ENCODE measurements at regions not wholly inside any gene's neighbourhood (a gene's known extent, or its start where the extent isn't known, plus 50 kb on each side); places are given as distances from the start of the nearest gene placed in this dataset.

DNA sequence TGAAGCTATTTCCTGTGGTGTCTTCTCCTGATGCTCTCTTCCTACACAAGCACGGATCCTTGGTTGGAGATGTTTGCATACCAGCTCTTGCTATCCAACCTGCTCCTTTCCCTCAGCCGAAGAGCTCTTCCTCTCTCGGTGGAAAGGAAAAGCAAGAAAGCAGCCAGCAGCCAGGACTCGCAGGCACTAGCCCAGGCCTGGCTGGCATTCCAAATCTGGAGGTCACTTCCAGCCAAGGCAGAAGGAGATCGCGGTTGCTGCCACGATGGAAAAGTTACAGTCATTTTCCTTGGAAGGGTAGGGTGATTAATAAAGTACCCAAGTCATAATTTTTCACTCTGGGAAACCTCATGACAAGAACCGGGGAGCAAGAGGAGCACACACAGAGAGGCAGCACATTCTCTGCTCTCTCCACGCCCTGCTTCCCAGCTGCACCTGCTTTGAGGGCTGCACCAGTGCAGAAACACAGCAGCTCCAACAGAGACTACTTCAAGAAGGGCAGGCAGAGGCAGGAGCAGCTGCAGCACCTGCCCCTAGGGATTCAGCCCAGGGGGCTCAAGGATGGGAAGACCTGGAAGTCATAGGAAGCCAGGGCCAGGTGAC lies 399.3 kb downstream of the CADM1 start:
- no peaks in the 10 kb centered on the region for H3K79me2 ChIP-seq (ENCODE audit: insufficient read depth, low read length)
- TF ChIP-seq EZH2phosphoT487 (conservative IDR thresholded peaks at IDR 0.05; ENCODE audit: low read length), result no peak
- TF ChIP-seq, protein P1, sequence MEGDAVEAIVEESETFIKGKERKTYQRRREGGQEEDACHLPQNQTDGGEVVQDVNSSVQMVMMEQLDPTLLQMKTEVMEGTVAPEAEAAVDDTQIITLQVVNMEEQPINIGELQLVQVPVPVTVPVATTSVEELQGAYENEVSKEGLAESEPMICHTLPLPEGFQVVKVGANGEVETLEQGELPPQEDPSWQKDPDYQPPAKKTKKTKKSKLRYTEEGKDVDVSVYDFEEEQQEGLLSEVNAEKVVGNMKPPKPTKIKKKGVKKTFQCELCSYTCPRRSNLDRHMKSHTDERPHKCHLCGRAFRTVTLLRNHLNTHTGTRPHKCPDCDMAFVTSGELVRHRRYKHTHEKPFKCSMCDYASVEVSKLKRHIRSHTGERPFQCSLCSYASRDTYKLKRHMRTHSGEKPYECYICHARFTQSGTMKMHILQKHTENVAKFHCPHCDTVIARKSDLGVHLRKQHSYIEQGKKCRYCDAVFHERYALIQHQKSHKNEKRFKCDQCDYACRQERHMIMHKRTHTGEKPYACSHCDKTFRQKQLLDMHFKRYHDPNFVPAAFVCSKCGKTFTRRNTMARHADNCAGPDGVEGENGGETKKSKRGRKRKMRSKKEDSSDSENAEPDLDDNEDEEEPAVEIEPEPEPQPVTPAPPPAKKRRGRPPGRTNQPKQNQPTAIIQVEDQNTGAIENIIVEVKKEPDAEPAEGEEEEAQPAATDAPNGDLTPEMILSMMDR (IDR thresholded peaks at IDR 0.05; ENCODE audit: insufficient read depth, low read length, poor library complexity, severe bottlenecking), result no peak
- H3K27me3 ChIP-seq (ENCODE audit: low read length), result no peaks in the 10 kb centered on the region
- no peak overlapping the region for H3K27ac ChIP-seq (ENCODE audit: low read depth, low read length)
- H3F3A ChIP-seq (ENCODE audit: insufficient read depth), result no peaks in the 10 kb centered on the region
- H3K36me3 ChIP-seq (ENCODE audit: low read length), result no peaks in the 10 kb centered on the region
- H3K4me2 ChIP-seq (ENCODE audit: low read depth, low read length, poor library complexity, severe bottlenecking), result no peak overlapping the region
- H3K9me3 ChIP-seq (ENCODE audit: insufficient read depth, low read length), result no peaks in the 10 kb centered on the region
- no peaks in the 10 kb centered on the region for H3K9me2 ChIP-seq (replicated peaks; ENCODE audit: insufficient read depth, low read length)
- H3K9ac ChIP-seq (ENCODE audit: low read length), result no peak overlapping the region
- no peak overlapping the region for H3K4me3 ChIP-seq (ENCODE audit: insufficient read depth, low read length, poor library complexity, severe bottlenecking)
- H4K20me1 ChIP-seq (ENCODE audit: low read depth, low read length), result no peaks in the 10 kb centered on the region
- H2AFZ ChIP-seq (ENCODE audit: low read depth, low read length, severe bottlenecking), result no peak overlapping the region

DNA sequence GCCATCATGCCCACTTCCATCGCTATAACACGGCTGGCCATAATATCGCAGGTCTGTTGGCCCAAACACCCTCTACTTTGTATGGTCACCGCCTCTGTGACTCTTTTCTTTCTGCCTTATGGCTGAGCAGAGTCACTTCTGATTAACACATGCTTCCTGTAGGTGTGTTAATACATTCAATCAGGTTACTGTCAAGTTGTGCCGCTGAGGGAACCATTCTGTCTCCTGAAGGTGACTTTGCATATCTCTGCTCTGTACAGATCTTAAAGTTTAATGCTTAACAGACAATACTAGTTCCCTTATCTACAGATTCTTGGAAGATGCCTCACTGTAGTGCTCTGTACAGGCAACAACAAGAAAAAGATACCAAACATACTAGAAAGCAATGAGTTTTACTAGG lies 393.1 kb downstream of the CADM1 start:
- H3K9ac ChIP-seq (ENCODE audit: low read length), result no peak overlapping the region
- no peaks in the 10 kb centered on the region for H4K20me1 ChIP-seq (ENCODE audit: low read depth, low read length)
- no peaks in the 10 kb centered on the region for H3K36me3 ChIP-seq (ENCODE audit: low read length)
- no peaks in the 10 kb centered on the region for H3K9me3 ChIP-seq (ENCODE audit: insufficient read depth, low read length)
- no peaks in the 10 kb centered on the region for H3K27me3 ChIP-seq (ENCODE audit: low read length)
- no peak overlapping the region for H3K27ac ChIP-seq (ENCODE audit: low read depth, low read length)
- H3F3A ChIP-seq (ENCODE audit: insufficient read depth), result no peaks in the 10 kb centered on the region
- no peak for TF ChIP-seq EZH2phosphoT487 (conservative IDR thresholded peaks at IDR 0.05; ENCODE audit: low read length)
- TF ChIP-seq, protein P1 (IDR thresholded peaks at IDR 0.05; ENCODE audit: insufficient read depth, low read length, poor library complexity, severe bottlenecking), result no peak
- H3K79me2 ChIP-seq (ENCODE audit: insufficient read depth, low read length), result no peaks in the 10 kb centered on the region
- no peak overlapping the region for H3K4me3 ChIP-seq (ENCODE audit: insufficient read depth, low read length, poor library complexity, severe bottlenecking)
- no peaks in the 10 kb centered on the region for H3K9me2 ChIP-seq (replicated peaks; ENCODE audit: insufficient read depth, low read length)
- H2AFZ ChIP-seq (ENCODE audit: low read depth, low read length, severe bottlenecking), result no peak overlapping the region
- no peak overlapping the region for H3K4me2 ChIP-seq (ENCODE audit: low read depth, low read length, poor library complexity, severe bottlenecking)

DNA sequence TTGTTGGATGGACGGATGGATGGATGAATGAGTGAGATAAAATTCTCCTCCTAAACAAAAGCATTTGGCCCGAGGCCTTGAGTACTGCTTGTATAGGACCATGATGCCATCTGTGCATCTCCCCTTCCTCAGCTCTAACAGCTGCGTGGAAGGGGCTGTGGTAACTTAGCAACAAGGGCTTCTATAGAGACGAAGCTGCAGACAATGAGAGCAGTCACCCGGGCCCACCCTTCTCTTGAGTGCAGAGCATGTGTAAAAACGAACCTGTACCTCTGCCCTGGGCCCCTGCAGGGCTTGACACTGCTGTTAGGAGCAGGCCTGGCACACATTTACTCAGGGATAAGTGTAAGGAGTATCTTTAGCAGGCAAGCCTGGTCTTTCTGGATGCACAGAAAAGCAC lies 391.5 kb downstream of the CADM1 start:
- Histone ChIP-seq H3K27me3 (ENCODE audit: low read length) (no peaks in the 10 kb centered on the region), H3F3A (ENCODE audit: insufficient read depth) (no peaks in the 10 kb centered on the region), H3K4me2 (ENCODE audit: low read depth, low read length, poor library complexity, severe bottlenecking) (no peak overlapping the region), H4K20me1 (ENCODE audit: low read depth, low read length) (no peaks in the 10 kb centered on the region), H3K9me3 (ENCODE audit: insufficient read depth, low read length) (no peaks in the 10 kb centered on the region), H3K9me2 (replicated peaks; ENCODE audit: insufficient read depth, low read length) (no peaks in the 10 kb centered on the region), H3K9ac (ENCODE audit: low read length) (no peak overlapping the region), H3K36me3 (ENCODE audit: low read length) (no peaks in the 10 kb centered on the region), H2AFZ (ENCODE audit: low read depth, low read length, severe bottlenecking) (no peak overlapping the region), H3K27ac (ENCODE audit: low read depth, low read length) (no peak overlapping the region), H3K79me2 (ENCODE audit: insufficient read depth, low read length) (no peaks in the 10 kb centered on the region), H3K4me3 (ENCODE audit: insufficient read depth, low read length, poor library complexity, severe bottlenecking) (no peak overlapping the region)
- TF ChIP-seq EZH2phosphoT487 (conservative IDR thresholded peaks at IDR 0.05; ENCODE audit: low read length), result no peak
- TF ChIP-seq, protein P1 (IDR thresholded peaks at IDR 0.05; ENCODE audit: insufficient read depth, low read length, poor library complexity, severe bottlenecking), result no peak

Data from SU-DHL-6 (cell line).